ENCODE measurements at regions not wholly inside any gene's neighbourhood (a gene's known extent, or its start where the extent isn't known, plus 50 kb on each side); places are given as distances from the start of the nearest gene placed in this dataset.
"Not testable (repeated sequence)": the region's sequence is repeated elsewhere in the genome, so short reads cannot be mapped to it uniquely, and the experiment has no call there.

DNA sequence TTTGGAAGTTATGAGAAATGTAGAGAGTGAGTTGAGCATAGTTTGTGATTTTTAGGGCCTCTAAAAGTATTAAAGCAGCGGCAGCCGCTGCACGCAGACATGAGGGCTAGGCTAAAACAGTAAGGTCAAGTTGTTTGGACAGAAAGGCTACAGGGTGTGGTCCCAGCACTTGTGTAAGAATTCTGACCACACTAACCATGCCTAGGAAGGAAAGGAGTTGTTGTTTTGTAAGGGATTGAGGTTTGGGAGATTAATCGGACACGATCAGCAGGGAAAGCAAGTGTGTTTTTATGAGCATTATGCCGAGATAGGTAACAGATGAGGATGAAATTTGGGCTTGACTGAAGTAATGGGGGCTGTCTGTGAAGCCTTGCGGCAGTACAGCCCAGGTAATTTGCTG lies 117.9 kb downstream of the ADAMTS15 start:
- TF ChIP-seq, protein P1, sequence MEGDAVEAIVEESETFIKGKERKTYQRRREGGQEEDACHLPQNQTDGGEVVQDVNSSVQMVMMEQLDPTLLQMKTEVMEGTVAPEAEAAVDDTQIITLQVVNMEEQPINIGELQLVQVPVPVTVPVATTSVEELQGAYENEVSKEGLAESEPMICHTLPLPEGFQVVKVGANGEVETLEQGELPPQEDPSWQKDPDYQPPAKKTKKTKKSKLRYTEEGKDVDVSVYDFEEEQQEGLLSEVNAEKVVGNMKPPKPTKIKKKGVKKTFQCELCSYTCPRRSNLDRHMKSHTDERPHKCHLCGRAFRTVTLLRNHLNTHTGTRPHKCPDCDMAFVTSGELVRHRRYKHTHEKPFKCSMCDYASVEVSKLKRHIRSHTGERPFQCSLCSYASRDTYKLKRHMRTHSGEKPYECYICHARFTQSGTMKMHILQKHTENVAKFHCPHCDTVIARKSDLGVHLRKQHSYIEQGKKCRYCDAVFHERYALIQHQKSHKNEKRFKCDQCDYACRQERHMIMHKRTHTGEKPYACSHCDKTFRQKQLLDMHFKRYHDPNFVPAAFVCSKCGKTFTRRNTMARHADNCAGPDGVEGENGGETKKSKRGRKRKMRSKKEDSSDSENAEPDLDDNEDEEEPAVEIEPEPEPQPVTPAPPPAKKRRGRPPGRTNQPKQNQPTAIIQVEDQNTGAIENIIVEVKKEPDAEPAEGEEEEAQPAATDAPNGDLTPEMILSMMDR (IDR thresholded peaks at IDR 0.05; ENCODE audit: insufficient read depth, low read length), result not testable (repeated sequence)
- TF ChIP-seq SPI1 (IDR thresholded peaks at IDR 0.05; ENCODE audit: borderline replicate concordance, low read depth), result not testable (repeated sequence)
